ENCODE measurements at regions not wholly inside any gene's neighbourhood (a gene's known extent, or its start where the extent isn't known, plus 50 kb on each side); places are given as distances from the start of the nearest gene placed in this dataset.

DNA sequence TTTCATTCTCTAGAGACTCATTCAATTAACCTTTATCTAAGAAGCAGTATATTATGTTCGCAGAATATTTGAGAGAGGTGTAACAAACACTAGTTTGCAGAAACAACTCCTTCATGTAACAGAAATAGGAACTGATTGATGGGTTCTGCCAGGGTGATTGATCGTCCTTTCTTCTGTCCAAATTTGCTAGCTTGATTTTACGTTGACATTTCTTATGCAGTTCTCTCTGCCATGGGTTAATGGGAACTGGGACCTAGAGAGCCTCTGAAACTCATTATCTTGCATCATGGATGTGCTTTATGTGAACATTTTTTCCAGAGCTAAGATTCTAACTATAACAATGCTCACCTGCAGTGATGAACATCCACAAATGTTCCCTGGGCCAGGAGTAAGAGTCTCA lies 107.0 kb downstream of the SLC24A2 start:
- DNase-seq: no peak
- H3K4me1 ChIP-seq: no peaks in the 10 kb centered on the region
- H3K4me3 ChIP-seq: no peak overlapping the region
- no peaks in the 10 kb centered on the region for H3K27me3 ChIP-seq
- TF ChIP-seq POLR2A (IDR thresholded peaks at IDR 0.05): no peak
- TF ChIP-seq, protein P1, sequence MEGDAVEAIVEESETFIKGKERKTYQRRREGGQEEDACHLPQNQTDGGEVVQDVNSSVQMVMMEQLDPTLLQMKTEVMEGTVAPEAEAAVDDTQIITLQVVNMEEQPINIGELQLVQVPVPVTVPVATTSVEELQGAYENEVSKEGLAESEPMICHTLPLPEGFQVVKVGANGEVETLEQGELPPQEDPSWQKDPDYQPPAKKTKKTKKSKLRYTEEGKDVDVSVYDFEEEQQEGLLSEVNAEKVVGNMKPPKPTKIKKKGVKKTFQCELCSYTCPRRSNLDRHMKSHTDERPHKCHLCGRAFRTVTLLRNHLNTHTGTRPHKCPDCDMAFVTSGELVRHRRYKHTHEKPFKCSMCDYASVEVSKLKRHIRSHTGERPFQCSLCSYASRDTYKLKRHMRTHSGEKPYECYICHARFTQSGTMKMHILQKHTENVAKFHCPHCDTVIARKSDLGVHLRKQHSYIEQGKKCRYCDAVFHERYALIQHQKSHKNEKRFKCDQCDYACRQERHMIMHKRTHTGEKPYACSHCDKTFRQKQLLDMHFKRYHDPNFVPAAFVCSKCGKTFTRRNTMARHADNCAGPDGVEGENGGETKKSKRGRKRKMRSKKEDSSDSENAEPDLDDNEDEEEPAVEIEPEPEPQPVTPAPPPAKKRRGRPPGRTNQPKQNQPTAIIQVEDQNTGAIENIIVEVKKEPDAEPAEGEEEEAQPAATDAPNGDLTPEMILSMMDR (IDR thresholded peaks at IDR 0.05): no peak
- 77 to 85% methylated on average over 3 of the region's 3 CpGs for WGBS, 2 donors
- H3K27ac ChIP-seq: no peak overlapping the region
- intact Hi-C loops (cut with DNase I; ENCODE audit: low total_unique reads): no loop called here
- no peaks in the 10 kb centered on the region for H3K36me3 ChIP-seq (ENCODE audit: low read depth, missing control alignments)
- H3K9me3 ChIP-seq: no peaks in the 10 kb centered on the region

DNA sequence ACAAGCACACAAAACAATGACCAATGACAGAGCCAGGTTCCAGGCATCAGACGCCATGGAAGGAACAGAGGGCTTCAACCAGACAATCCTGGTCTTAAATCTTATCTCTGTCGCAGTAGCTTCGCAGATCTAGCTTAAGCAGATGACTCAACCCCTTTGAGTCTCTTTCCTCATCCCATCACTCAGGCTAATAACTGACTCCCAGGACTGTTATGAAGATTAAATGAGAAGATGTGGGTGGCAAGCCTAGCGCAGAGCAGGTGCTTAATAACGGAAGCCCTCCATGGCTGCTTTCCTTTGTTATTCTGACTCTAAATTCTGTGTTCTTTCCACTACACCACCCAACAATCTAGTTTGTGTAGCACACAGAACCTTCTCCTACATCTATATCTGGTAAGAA lies 110.9 kb downstream of the SLC24A2 start:
- Histone ChIP-seq H3K4me3 (no peak overlapping the region), H3K27me3 (no peaks in the 10 kb centered on the region), H3K27ac (no peak overlapping the region), H3K4me1 (no peaks in the 10 kb centered on the region), H3K9me3 (no peaks in the 10 kb centered on the region), H3K36me3 (ENCODE audit: low read depth, missing control alignments) (no peaks in the 10 kb centered on the region)
- 77 to 82% methylated on average over 5 of the region's 5 CpGs for WGBS, 2 donors
- intact Hi-C loops (cut with DNase I; ENCODE audit: low total_unique reads): no loop called here
- no peak for TF ChIP-seq POLR2A (IDR thresholded peaks at IDR 0.05)
- TF ChIP-seq, protein P1 (IDR thresholded peaks at IDR 0.05): no peak
- DNase-seq: no peak

DNA sequence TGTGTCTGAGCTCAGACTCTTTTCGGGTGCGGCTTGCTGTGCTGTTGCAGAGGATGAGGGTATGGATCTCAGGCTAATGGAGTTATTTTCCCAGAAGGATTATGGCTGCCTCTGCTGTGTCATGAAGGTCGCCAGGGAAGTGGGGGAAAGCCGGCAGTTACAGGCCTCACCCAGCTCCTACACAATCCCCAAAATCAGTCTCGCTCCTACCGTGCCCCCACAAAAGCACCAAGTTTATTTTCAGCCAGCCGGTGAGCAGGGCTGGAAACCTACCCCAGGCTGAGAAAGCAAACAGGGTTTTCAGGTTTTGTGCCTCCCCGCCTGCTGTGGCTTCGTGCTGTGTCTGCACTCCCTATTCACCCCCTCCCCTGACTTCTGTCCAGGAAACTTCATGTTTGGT lies 113.3 kb downstream of the SLC24A2 start:
- H3K27me3 ChIP-seq: no peaks in the 10 kb centered on the region
- H3K36me3 ChIP-seq (ENCODE audit: low read depth, missing control alignments): no peaks in the 10 kb centered on the region
- intact Hi-C loops (cut with DNase I; ENCODE audit: low total_unique reads): no loop called here
- H3K4me1 ChIP-seq: no peaks in the 10 kb centered on the region
- TF ChIP-seq POLR2A (IDR thresholded peaks at IDR 0.05): no peak
- TF ChIP-seq, protein P1 (IDR thresholded peaks at IDR 0.05): no peak
- 80 to 83% methylated on average over 7 to 9 of the region's 9 CpGs for WGBS, 2 donors
- H3K4me3 ChIP-seq: no peak overlapping the region
- H3K9me3 ChIP-seq: no peaks in the 10 kb centered on the region
- H3K27ac ChIP-seq: no peak overlapping the region
- DNase-seq: no peak

DNA sequence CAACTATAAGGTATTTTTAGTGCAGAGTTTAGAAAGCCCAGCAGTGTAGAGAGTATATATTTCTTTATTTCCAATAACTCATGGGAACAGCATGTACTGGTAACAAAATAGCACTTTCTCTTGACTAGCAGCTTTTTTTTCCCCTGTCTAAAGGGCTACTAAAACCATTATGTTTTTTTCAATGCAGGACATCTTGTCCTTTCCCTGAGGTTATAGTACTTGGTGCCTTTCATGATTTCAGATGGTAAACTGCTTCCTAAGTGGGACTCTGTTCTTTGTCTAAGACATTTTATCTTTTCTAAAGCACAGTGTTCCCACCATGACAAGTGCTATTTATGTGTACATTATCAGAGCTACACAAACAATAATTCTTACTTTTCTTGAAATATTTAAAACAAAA lies 122.3 kb downstream of the SLC24A2 start:
- intact Hi-C loops (cut with DNase I; ENCODE audit: low total_unique reads): no loop called here
- Histone ChIP-seq H3K9me3 (no peaks in the 10 kb centered on the region), H3K4me3 (no peak overlapping the region), H3K36me3 (ENCODE audit: low read depth, missing control alignments) (no peaks in the 10 kb centered on the region), H3K4me1 (no peaks in the 10 kb centered on the region), H3K27ac (no peak overlapping the region), H3K27me3 (no peaks in the 10 kb centered on the region)
- no peak for TF ChIP-seq POLR2A (IDR thresholded peaks at IDR 0.05)
- TF ChIP-seq, protein P1 (IDR thresholded peaks at IDR 0.05): no peak
- no peak for DNase-seq

DNA sequence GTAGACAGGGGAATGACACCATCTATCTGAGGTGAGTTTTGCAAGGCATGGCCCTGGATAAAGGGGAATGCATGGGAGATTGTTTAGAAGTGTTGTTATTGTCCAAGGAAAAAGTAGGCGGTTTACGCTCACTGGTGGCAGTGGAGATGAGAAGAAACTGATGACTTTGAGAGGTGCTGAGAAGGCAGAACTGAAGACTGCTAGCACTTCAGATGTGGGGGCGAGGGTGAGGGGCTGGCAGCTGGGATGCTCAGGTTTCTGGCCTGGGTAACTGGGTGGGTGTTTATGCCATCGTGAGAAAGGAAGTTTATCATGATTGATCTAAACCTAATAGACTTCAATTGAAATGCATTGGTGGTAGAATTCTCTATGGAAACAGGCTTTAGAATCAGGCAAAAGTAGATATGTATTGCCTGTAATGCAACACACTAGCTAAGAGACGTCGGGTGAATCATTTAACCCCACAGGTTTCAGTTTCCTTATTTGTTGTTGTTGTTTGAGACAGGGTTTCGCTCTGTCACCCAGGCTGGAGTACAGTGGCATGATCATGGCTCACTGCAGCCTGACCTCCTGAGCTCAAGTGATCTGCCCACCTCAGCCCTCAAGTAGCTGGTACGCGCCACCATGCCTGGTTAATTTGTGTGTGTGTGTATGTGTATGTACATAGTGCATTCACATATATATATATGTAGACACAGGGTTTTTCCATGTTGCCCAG lies 123.5 kb downstream of the SLC24A2 start:
- Histone ChIP-seq H3K27me3 (no peaks in the 10 kb centered on the region), H3K4me1 (no peaks in the 10 kb centered on the region), H3K36me3 (ENCODE audit: low read depth, missing control alignments) (no peaks in the 10 kb centered on the region), H3K9me3 (no peaks in the 10 kb centered on the region), H3K4me3 (no peak overlapping the region), H3K27ac (no peak overlapping the region)
- intact Hi-C loops (cut with DNase I; ENCODE audit: low total_unique reads): no loop called here
- no peak for DNase-seq
- 86 to 89% methylated on average over 9 of the region's 9 CpGs for WGBS, 2 donors
- TF ChIP-seq, protein P1 (IDR thresholded peaks at IDR 0.05): no peak
- no peak for TF ChIP-seq POLR2A (IDR thresholded peaks at IDR 0.05)
